ENCODE measurements at regions not wholly inside any gene's neighbourhood (a gene's known extent, or its start where the extent isn't known, plus 50 kb on each side); places are given as distances from the start of the nearest gene placed in this dataset.

DNA sequence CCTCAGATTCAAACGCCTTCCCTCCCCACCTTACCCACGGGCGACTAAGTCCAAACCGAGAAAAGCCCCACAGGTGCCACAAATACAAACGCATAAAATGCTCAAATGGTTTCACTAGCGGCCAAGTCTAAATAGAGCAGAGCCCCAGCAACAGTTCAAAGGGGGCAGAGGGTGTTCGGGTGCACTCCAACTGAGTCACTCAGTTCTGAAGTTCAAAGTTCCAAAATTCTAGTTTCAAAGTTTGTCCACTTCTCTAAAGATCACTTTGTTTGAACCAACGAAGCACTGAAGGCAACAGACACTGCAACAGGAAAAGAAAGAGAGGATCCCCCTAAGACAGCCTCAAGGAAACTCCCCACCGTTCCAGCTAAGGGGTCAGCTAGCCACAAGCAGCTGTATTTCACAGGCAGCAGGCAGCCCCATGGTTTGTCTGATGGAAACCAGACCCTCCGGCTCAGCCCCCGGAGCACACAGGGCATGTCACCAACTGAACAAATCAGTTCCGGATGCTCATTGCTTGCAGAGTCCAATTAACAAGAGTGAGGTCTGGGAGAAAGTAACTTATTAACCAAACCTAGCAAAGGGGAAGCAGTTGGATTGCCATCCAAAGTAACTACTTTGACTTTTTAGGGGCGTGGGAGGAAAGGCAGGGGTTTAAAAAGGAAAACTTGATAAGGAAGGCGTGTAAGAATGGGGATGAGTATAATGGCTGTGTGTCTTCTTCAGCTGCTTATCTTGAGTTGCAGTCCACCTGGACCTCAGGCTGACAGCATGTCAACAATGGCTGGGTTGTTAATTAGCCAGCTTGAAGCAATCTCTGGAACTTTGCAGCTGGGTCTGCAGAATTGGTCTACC, 1423.9 kb upstream of the PRMT6 start (continued):
- TF ChIP-seq, protein P1, sequence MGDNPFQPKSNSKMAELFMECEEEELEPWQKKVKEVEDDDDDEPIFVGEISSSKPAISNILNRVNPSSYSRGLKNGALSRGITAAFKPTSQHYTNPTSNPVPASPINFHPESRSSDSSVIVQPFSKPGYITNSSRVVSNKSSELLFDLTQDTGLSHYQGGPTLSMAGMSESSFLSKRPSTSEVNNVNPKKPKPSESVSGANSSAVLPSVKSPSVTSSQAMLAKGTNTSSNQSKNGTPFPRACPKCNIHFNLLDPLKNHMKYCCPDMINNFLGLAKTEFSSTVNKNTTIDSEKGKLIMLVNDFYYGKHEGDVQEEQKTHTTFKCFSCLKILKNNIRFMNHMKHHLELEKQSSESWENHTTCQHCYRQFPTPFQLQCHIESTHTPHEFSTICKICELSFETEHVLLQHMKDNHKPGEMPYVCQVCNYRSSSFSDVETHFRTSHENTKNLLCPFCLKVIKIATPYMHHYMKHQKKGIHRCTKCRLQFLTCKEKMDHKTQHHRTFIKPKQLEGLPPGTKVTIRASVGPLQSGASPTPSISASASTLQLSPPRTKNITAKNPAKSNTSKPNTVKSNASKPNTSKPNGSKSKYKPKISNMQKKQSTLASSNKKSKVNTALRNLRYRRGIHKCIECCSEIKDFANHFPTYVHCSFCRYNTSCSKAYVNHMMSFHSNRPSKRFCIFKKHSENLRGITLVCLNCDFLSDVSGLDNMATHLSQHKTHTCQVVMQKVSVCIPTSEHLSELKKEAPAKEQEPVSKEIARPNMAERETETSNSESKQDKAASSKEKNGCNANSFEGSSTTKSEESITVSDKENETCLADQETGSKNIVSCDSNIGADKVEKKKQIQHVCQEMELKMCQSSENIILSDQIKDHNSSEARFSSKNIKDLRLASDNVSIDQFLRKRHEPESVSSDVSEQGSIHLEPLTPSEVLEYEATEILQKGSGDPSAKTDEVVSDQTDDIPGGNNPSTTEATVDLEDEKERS (CRISPR knock-in tag; IDR thresholded peaks at IDR 0.05) = no peak
- no peak for TF ChIP-seq ZNF383 (CRISPR knock-in tag; IDR thresholded peaks at IDR 0.05; ENCODE audit: borderline replicate concordance)
- TF ChIP-seq ZNF775 (CRISPR knock-in tag; IDR thresholded peaks at IDR 0.05; ENCODE audit: borderline replicate concordance) = 0 out of 2 replicates have a peak, but pooled peaks have one; percentile 47
- no peak for TF ChIP-seq ZNF577 (CRISPR knock-in tag; IDR thresholded peaks at IDR 0.05; ENCODE audit: borderline replicate concordance, low read depth)
- TF ChIP-seq TOE1 (CRISPR knock-in tag; IDR thresholded peaks at IDR 0.05) = no peak
- peak; percentile 84 for TF ChIP-seq ELF3 (CRISPR knock-in tag; IDR thresholded peaks at IDR 0.05)
- TF ChIP-seq, protein P2, sequence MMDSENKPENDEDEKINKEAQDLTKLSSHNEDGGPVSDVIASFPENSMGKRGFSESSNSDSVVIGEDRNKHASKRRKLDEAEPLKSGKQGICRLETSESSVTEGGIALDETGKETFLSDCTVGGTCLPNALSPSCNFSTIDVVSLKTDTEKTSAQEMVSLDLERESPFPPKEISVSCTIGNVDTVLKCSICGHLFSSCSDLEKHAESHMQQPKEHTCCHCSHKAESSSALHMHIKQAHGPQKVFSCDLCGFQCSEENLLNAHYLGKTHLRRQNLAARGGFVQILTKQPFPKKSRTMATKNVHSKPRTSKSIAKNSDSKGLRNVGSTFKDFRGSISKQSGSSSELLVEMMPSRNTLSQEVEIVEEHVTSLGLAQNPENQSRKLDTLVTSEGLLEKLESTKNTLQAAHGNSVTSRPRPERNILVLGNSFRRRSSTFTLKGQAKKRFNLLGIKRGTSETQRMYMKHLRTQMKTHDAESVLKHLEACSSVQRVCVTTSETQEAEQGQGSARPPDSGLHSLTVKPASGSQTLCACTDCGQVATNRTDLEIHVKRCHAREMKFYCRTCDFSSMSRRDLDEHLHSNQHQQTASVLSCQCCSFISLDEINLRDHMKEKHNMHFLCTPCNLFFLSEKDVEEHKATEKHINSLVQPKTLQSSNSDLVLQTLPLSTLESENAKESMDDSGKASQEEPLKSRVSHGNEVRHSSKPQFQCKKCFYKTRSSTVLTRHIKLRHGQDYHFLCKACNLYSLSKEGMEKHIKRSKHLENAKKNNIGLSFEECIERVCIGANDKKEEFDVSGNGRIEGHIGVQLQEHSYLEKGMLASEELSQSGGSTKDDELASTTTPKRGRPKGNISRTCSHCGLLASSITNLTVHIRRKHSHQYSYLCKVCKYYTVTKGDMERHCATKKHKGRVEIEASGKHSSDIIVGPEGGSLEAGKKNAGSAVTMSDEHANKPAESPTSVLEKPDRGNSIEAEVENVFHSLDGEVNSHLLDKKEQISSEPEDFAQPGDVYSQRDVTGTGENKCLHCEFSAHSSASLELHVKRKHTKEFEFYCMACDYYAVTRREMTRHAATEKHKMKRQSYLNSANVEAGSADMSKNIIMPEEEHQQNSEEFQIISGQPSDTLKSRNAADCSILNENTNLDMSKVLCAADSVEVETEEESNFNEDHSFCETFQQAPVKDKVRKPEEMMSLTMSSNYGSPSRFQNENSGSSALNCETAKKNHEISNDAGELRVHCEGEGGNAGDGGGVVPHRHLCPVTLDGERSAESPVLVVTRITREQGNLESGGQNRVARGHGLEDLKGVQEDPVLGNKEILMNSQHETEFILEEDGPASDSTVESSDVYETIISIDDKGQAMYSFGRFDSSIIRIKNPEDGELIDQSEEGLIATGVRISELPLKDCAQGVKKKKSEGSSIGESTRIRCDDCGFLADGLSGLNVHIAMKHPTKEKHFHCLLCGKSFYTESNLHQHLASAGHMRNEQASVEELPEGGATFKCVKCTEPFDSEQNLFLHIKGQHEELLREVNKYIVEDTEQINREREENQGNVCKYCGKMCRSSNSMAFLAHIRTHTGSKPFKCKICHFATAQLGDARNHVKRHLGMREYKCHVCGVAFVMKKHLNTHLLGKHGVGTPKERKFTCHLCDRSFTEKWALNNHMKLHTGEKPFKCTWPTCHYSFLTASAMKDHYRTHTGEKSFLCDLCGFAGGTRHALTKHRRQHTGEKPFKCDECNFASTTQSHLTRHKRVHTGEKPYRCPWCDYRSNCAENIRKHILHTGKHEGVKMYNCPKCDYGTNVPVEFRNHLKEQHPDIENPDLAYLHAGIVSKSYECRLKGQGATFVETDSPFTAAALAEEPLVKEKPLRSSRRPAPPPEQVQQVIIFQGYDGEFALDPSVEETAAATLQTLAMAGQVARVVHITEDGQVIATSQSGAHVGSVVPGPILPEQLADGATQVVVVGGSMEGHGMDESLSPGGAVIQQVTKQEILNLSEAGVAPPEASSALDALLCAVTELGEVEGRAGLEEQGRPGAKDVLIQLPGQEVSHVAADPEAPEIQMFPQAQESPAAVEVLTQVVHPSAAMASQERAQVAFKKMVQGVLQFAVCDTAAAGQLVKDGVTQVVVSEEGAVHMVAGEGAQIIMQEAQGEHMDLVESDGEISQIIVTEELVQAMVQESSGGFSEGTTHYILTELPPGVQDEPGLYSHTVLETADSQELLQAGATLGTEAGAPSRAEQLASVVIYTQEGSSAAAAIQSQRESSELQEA (CRISPR knock-in tag; IDR thresholded peaks at IDR 0.05; ENCODE audit: not compliant biosample characterization) = no peak
- no peak for TF ChIP-seq CENPT (CRISPR knock-in tag; IDR thresholded peaks at IDR 0.05; ENCODE audit: low read depth)
- TF ChIP-seq ZBTB38 (CRISPR knock-in tag; IDR thresholded peaks at IDR 0.05) = no peak
- TF ChIP-seq, protein P3, sequence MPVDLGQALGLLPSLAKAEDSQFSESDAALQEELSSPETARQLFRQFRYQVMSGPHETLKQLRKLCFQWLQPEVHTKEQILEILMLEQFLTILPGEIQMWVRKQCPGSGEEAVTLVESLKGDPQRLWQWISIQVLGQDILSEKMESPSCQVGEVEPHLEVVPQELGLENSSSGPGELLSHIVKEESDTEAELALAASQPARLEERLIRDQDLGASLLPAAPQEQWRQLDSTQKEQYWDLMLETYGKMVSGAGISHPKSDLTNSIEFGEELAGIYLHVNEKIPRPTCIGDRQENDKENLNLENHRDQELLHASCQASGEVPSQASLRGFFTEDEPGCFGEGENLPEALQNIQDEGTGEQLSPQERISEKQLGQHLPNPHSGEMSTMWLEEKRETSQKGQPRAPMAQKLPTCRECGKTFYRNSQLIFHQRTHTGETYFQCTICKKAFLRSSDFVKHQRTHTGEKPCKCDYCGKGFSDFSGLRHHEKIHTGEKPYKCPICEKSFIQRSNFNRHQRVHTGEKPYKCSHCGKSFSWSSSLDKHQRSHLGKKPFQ (CRISPR knock-in tag; IDR thresholded peaks at IDR 0.05; ENCODE audit: insufficient replicate concordance) = no peak
- TF ChIP-seq SRY (CRISPR knock-in tag; IDR thresholded peaks at IDR 0.05) = no peak
- no peak for TF ChIP-seq ZNF30 (CRISPR knock-in tag; IDR thresholded peaks at IDR 0.05)
- TF ChIP-seq ZNF713 (CRISPR knock-in tag; IDR thresholded peaks at IDR 0.05) = no peak
- peak; percentile 38; the same call in 1 of the 2 replicates for TF ChIP-seq KDM2A (CRISPR knock-in tag; IDR thresholded peaks at IDR 0.05; ENCODE audit: borderline replicate concordance, low read depth)
- no peak for TF ChIP-seq HNRNPK (IDR thresholded peaks at IDR 0.05; ENCODE audit: low read depth, low read length, poor library complexity, severe bottlenecking)
